Motor neuron (in vitro differentiated cells): ENCODE measurements at regions not wholly inside any gene's neighbourhood (a gene's known extent, or its start where the extent isn't known, plus 50 kb on each side); places are given as distances from the start of the nearest gene placed in this dataset.
"Not testable (repeated sequence)": the region's sequence is repeated elsewhere in the genome, so short reads cannot be mapped to it uniquely, and the experiment has no call there.

Experiments
- ATAC-seq, 8 experiments: fragments of 200-7000 bp; cut with Tn5 transposase; replicated peaks in 6 of 8; 2 replicates each; pipeline ENCODE4 v1.8.0; 2021; ENCODE audit warnings: mild to moderate bottlenecking in 8 of 8, moderate library complexity in 8 of 8
- H3K27ac ChIP-seq, 2 donors: fragments of 250-450 bp; sonication (Bioruptor Pico); 2 replicates each; pipeline ENCODE4 v1.9.0; 2021; ENCODE audit warnings: antibody characterized with exemption in 2 of 2, mild to moderate bottlenecking in 2 of 2, moderate library complexity in 1 of 2
- H3K4me1 ChIP-seq, 2 donors: fragments of 250-450 bp; sonication (Bioruptor Pico); replicated peaks in 1 of 2; 2 replicates each; pipeline ENCODE4 v1.6.1; 2021; ENCODE audit warnings: antibody characterized with exemption in 2 of 2, mild to moderate bottlenecking in 2 of 2, moderate library complexity in 1 of 2
- H3K4me3 ChIP-seq, 5 donors: fragments of 250-450 bp; sonication (Bioruptor Pico); 2 replicates each; pipeline ENCODE4 v1.9.0; 2021; ENCODE audit warnings: antibody characterized with exemption in 5 of 5, mild to moderate bottlenecking in 5 of 5, moderate library complexity in 4 of 5
- WGBS, 10 experiments: fragments of 450-650 bp; shearing (Covaris generic); methylation state at CpG; one replicate each; pipeline ENCODE4 v1.0.0; 2022; 5-methylcytosine and 5-hydroxymethylcytosine counted together
- in situ Hi-C, 9 experiments: fragments of 400-800 bp; cut with MboI; loops; one replicate each; pipeline ENCODE4 v1.15.0; 2021; ENCODE audit warnings: low sequenced_read_pairs in 9 of 9, low pct_unique_long_range_greater_than_20kb in 2 of 9; ENCODE audit not compliant: unreplicated experiment in 9 of 9

- H3K27ac ChIP-seq, H3K4me3 ChIP-seq, in situ Hi-C loops, ATAC-seq, H3K4me1 ChIP-seq: not testable (repeated sequence)
- 80 to 100% (median 90%) methylated on average over 1 to 8 of the region's 16 CpGs; no CpG with 5 or more reads in 4 of the 10 experiments for WGBS, 10 experiments
These were observed 260.2 kb upstream of the BTG1 start for GRCh38 chr12:92405801-92406251.

- no peak for ATAC-seq
- WGBS, 10 experiments, result 67 to 100% (median 100%) methylated on average over 1 of the region's 1 CpG; no CpG with 5 or more reads in 6 of the 10 experiments
- in situ Hi-C loops, result no loop called here
- no peak overlapping the region for H3K27ac ChIP-seq
- H3K4me3 ChIP-seq, result no peak overlapping the region
- H3K4me1 ChIP-seq, result no peaks in the 10 kb centered on the region
These were observed 259.3 kb upstream of the BTG1 start for GRCh38 chr12:92404921-92405320.

GRCh38 chr12:92404259-92404894 is 258.7 kb upstream of the BTG1 start:
- 80 to 100% (median 100%) methylated on average over 1 of the region's 1 CpG; no CpG with 5 or more reads in 2 of the 10 experiments for WGBS, 10 experiments
- no peak for ATAC-seq
- in situ Hi-C loops, result no loop called here
- Histone ChIP-seq H3K4me3 (no peak overlapping the region), H3K27ac (no peak overlapping the region), H3K4me1 (no peaks in the 10 kb centered on the region)

GRCh38 chr12:92403210-92404175 is 257.8 kb upstream of the BTG1 start:
- no peaks in the 10 kb centered on the region for H3K4me1 ChIP-seq
- in situ Hi-C loops, result no loop called here
- no peak overlapping the region for H3K27ac ChIP-seq
- no peak overlapping the region for H3K4me3 ChIP-seq
- WGBS, 10 experiments, result 93 to 100% (median 100%) methylated on average over 1 to 3 of the region's 3 CpGs; no CpG with 5 or more reads in 2 of the 10 experiments
- no peak for ATAC-seq

GRCh38 chr12:92402415-92402814 is 256.8 kb upstream of the BTG1 start:
- Histone ChIP-seq H3K4me1 (no peaks in the 10 kb centered on the region), H3K27ac (no peak overlapping the region), H3K4me3 (no peak overlapping the region)
- no peak for ATAC-seq
- WGBS, 10 experiments, result 20 to 91% (median 53%) methylated on average over 1 of the region's 1 CpG; no CpG with 5 or more reads in 1 of the 10 experiments
- in situ Hi-C loops, result no loop called here

- in situ Hi-C loops, result no loop called here
- H3K4me3 ChIP-seq, result no peak overlapping the region
- 57 to 100% (median 92%) methylated on average over 1 to 5 of the region's 5 CpGs; no CpG with 5 or more reads in 2 of the 10 experiments for WGBS, 10 experiments
These were observed 254.4 kb upstream of the BTG1 start for GRCh38 chr12:92400006-92400405.

GRCh38 chr12:92398565-92399309 is 253.1 kb upstream of the BTG1 start:
- 68 to 100% (median 80%) methylated on average over 1 to 8 of the region's 8 CpGs; no CpG with 5 or more reads in 1 of the 10 experiments for WGBS, 10 experiments
- no peak overlapping the region for H3K27ac ChIP-seq
- ATAC-seq, result no peak
- H3K4me1 ChIP-seq, result no peaks in the 10 kb centered on the region
- H3K4me3 ChIP-seq, result no peak overlapping the region
- in situ Hi-C loops, result loop anchor here in 1 of 9 experiments (25.0 kb wide), 1 partner anchor 111 kb away; no protein-coding TSS in a partner anchor

More at GRCh38 chr12:92400006-92400405, 254.4 kb upstream of the BTG1 start:
- ATAC-seq, result no peak
- H3K27ac ChIP-seq, result no peak overlapping the region
- H3K4me1 ChIP-seq, result no peaks in the 10 kb centered on the region

GRCh38 chr12:92396647-92397252 is 251.1 kb upstream of the BTG1 start:
- 0 to 89% (median 73%) methylated on average over 1 to 2 of the region's 2 CpGs; no CpG with 5 or more reads in 5 of the 10 experiments for WGBS, 10 experiments
- Histone ChIP-seq H3K4me3 (no peak overlapping the region), H3K4me1 (no peaks in the 10 kb centered on the region), H3K27ac (no peak overlapping the region)
- in situ Hi-C loops, result loop anchor here in 1 of 9 experiments (25.0 kb wide), 1 partner anchor 109 kb away; no protein-coding TSS in a partner anchor
- peak in 7 of 8 experiments; percentile 77 to 99 (median 91) for ATAC-seq

GRCh38 chr12:92395322-92395721 is 249.7 kb upstream of the BTG1 start:
- ATAC-seq, result no peak
- Histone ChIP-seq H3K4me1 (no peaks in the 10 kb centered on the region), H3K4me3 (no peak overlapping the region), H3K27ac (no peak overlapping the region)
- in situ Hi-C loops, result loop anchor here in 1 of 9 experiments (25.0 kb wide), 1 partner anchor 108 kb away; no protein-coding TSS in a partner anchor
- WGBS, 10 experiments, result 14 to 100% (median 73%) methylated on average over 1 to 2 of the region's 2 CpGs; no CpG with 5 or more reads in 1 of the 10 experiments

GRCh38 chr12:92394895-92395294 is 249.2 kb upstream of the BTG1 start:
- ATAC-seq, result no peak
- in situ Hi-C loops, result loop anchor here in 1 of 9 experiments (25.0 kb wide), 1 partner anchor 108 kb away; no protein-coding TSS in a partner anchor
- Histone ChIP-seq H3K27ac (no peak overlapping the region), H3K4me1 (no peaks in the 10 kb centered on the region), H3K4me3 (no peak overlapping the region)
- WGBS, 10 experiments, result 60 to 100% (median 83%) methylated on average over 1 of the region's 1 CpG; no CpG with 5 or more reads in 5 of the 10 experiments

- Histone ChIP-seq H3K4me3 (no peak overlapping the region), H3K4me1 (no peaks in the 10 kb centered on the region), H3K27ac (no peak overlapping the region)
- no peak for ATAC-seq
- in situ Hi-C loops, result loop anchor here in 1 of 9 experiments (25.0 kb wide), 1 partner anchor 106 kb away; no protein-coding TSS in a partner anchor
- WGBS, 10 experiments, result 83 to 100% (median 96%) methylated on average over 1 to 7 of the region's 7 CpGs; no CpG with 5 or more reads in 2 of the 10 experiments
These were observed 247.9 kb upstream of the BTG1 start for GRCh38 chr12:92393504-92393903.

GRCh38 chr12:92391726-92392125 is 246.1 kb upstream of the BTG1 start:
- in situ Hi-C loops, result loop anchor here in 1 of 9 experiments (25.0 kb wide), 1 partner anchor 104 kb away; no protein-coding TSS in a partner anchor
- H3K4me3 ChIP-seq, H3K4me1 ChIP-seq, H3K27ac ChIP-seq, ATAC-seq: not testable (repeated sequence)
- WGBS, 10 experiments, result 83 to 100% (median 100%) methylated on average over 1 of the region's 1 CpG; no CpG with 5 or more reads in 7 of the 10 experiments
